ENCODE measurements at regions not wholly inside any gene's neighbourhood (a gene's known extent, or its start where the extent isn't known, plus 50 kb on each side); places are given as distances from the start of the nearest gene placed in this dataset.

- TF ChIP-seq CTCF (IDR thresholded peaks at IDR 0.05; ENCODE audit: insufficient read depth, low read length) (no peak), POLR2AphosphoS5 (IDR thresholded peaks at IDR 0.05; ENCODE audit: low read depth) (no peak), SPI1 (IDR thresholded peaks at IDR 0.05; ENCODE audit: borderline replicate concordance, low read depth) (no peak)
Observed at GRCh38 chr13:75993823-75994222, 357.7 kb downstream of the LMO7 start.
